Psoas muscle (tissue), 7 donors: ENCODE measurements at regions not wholly inside any gene's neighbourhood (a gene's known extent, or its start where the extent isn't known, plus 50 kb on each side); places are given as distances from the start of the nearest gene placed in this dataset.

Source experiments
- ATAC-seq, 4 donors: fragments of 200-7000 bp; cut with Tn5 transposase; one replicate each; pipeline ENCODE4 v1.9.1; 2020; ENCODE audit warnings: moderate library complexity in 3 of 4, mild to moderate bottlenecking in 2 of 4
- DNase-seq, 2 donors: peaks; one replicate each; pipeline ENCODE4 v3.0.0-alpha.2; 2020
- H3K27ac ChIP-seq: fragments of 200-600 bp; one replicate; pipeline ENCODE4 v1.8.0; 2022
- H3K27me3 ChIP-seq, 3 donors: fragments of 200-600 bp in 1 of 3; one replicate each; pipeline versions ENCODE4 v1.6.1 to v1.8.0; 2013 to 2022; ENCODE audit warnings: low read length in 2 of 3, mild to moderate bottlenecking in 2 of 3, moderate library complexity in 1 of 3; ENCODE audit not compliant: insufficient read depth in 3 of 3
- H3K36me3 ChIP-seq, 2 donors: fragments of 200-600 bp in 1 of 2; one replicate each; pipeline versions ENCODE4 v1.6.1 to v1.8.0; 2013 to 2022; ENCODE audit warnings: low read depth in 1 of 2, mild to moderate bottlenecking in 1 of 2, moderate library complexity in 1 of 2; ENCODE audit not compliant: insufficient read depth in 1 of 2
- H3K4me1 ChIP-seq: fragments of 200-600 bp; one replicate; pipeline ENCODE4 v1.8.0; 2022
- H3K4me3 ChIP-seq: fragments of 200-600 bp; one replicate; pipeline ENCODE4 v1.8.0; 2022; ENCODE audit warnings: mild to moderate bottlenecking
- H3K9me3 ChIP-seq: fragments of 200-600 bp; one replicate; pipeline ENCODE4 v1.8.0; 2022
- CTCF ChIP-seq: fragments of 200-600 bp; IDR thresholded peaks from one replicate; pipeline ENCODE4 v1.8.0; 2022; ENCODE audit warnings: antibody characterized with exemption
- WGBS, 3 donors: extraction: QIAGEN DNeasy Blood & Tissue Kit; methylation state at CpG; one replicate each; pipeline versions ENCODE4 v1.1.6 to v1.1.7; 2013; 5-methylcytosine and 5-hydroxymethylcytosine counted together
- intact Hi-C, 2 donors: fragments of 100-400 bp; cut with DNase I; formaldehyde crosslinking; loops; one replicate each; pipeline versions ENCODE4 v1.11.0 to v1.14.2; 2022
- donor health status: healthy with polysubstance abuse.
- donor health status: DM: no; HTN: no; CAD: no; lungs with moderate emphysema.
- donor health status: Bipolar disorder and iron deficiency.
- donor health status: healthy.
- donor health status: DM: yes; HTN: yes; CAD: no.
- donor health status: DM: no; HTN: no; CAD: no.
- donor health status: DM: yes; HTN: yes; CAD: no.

GRCh38 chr17:27976331-27976730 lies 66.1 kb upstream of the NLK start:
- Histone ChIP-seq H3K9me3 (no peaks in the 10 kb centered on the region), H3K4me1 (no peaks in the 10 kb centered on the region), H3K27me3 (no peaks in the 10 kb centered on the region), H3K36me3 (no peaks in the 10 kb centered on the region), H3K4me3 (no peak overlapping the region), H3K27ac (no peak overlapping the region)
- ATAC-seq: no peak
- intact Hi-C loops: no loop called here
- no peak for DNase-seq
- 70 to 77% (median 74%) methylated on average over 3 of the region's 3 CpGs for WGBS, 3 donors
- no peak for TF ChIP-seq CTCF

GRCh38 chr17:27977751-27978688 lies 64.5 kb upstream of the NLK start:
- DNase-seq (no peak), ATAC-seq (no peak)
- Histone ChIP-seq H3K36me3 (no peaks in the 10 kb centered on the region), H3K27ac (no peak overlapping the region), H3K4me3 (no peak overlapping the region), H3K9me3 (no peaks in the 10 kb centered on the region), H3K4me1 (no peaks in the 10 kb centered on the region), H3K27me3 (no peaks in the 10 kb centered on the region)
- intact Hi-C loops: no loop called here
- no peak for TF ChIP-seq CTCF
- 54 to 60% (median 60%) methylated on average over 5 of the region's 5 CpGs for WGBS, 3 donors

- H3K27ac ChIP-seq: no peak overlapping the region
- ATAC-seq (no peak), DNase-seq (no peak)
- no peak overlapping the region for H3K4me3 ChIP-seq
- no peak for TF ChIP-seq CTCF
- H3K9me3 ChIP-seq: no peaks in the 10 kb centered on the region
- no peaks in the 10 kb centered on the region for H3K27me3 ChIP-seq
- intact Hi-C loops: no loop called here
- H3K36me3 ChIP-seq: no peaks in the 10 kb centered on the region
- no peaks in the 10 kb centered on the region for H3K4me1 ChIP-seq
- WGBS, 3 donors: 45 to 66% (median 60%) methylated on average over 5 of the region's 5 CpGs
Observed at GRCh38 chr17:27978689-27979175, 63.7 kb upstream of the NLK start.

- DNase-seq (no peak), ATAC-seq (peak in 1 of 4 donors; percentile 34)
- no peak overlapping the region for H3K27ac ChIP-seq
- H3K4me1 ChIP-seq: no peaks in the 10 kb centered on the region
- WGBS, 3 donors: 50 to 55% (median 55%) methylated on average over 3 of the region's 3 CpGs
- peaks cover 0 to 3% (median 0%) of the 10 kb centered on the region in 3 donors for H3K27me3 ChIP-seq
- intact Hi-C loops: no loop called here
- no peak for TF ChIP-seq CTCF
- no peak overlapping the region for H3K4me3 ChIP-seq
- no peaks in the 10 kb centered on the region for H3K36me3 ChIP-seq
- H3K9me3 ChIP-seq: no peaks in the 10 kb centered on the region
Observed at GRCh38 chr17:27980043-27980442, 62.4 kb upstream of the NLK start.
